ENCODE measurements at regions not wholly inside any gene's neighbourhood (a gene's known extent, or its start where the extent isn't known, plus 50 kb on each side); places are given as distances from the start of the nearest gene placed in this dataset.

DNA sequence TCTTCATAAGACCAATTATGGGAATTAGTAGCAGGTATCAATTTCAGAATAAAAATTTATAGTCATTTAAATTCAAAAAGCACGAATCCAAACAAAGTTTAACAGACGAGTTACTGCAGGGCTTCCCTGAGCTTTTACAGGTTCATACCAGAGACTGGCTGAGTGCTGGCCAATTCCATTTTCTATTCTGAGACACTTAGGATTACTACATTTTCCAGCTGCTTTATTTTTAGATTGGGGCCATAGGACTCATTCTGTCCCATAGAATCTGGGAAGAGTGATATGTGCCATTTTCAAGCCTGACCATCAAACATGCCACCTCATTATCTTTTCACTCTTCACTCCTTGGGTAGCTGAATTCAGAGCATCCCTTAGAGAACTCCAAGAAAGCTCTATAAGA, 410.7 kb downstream of the DNAH5 start:
- TF ChIP-seq, protein P1, sequence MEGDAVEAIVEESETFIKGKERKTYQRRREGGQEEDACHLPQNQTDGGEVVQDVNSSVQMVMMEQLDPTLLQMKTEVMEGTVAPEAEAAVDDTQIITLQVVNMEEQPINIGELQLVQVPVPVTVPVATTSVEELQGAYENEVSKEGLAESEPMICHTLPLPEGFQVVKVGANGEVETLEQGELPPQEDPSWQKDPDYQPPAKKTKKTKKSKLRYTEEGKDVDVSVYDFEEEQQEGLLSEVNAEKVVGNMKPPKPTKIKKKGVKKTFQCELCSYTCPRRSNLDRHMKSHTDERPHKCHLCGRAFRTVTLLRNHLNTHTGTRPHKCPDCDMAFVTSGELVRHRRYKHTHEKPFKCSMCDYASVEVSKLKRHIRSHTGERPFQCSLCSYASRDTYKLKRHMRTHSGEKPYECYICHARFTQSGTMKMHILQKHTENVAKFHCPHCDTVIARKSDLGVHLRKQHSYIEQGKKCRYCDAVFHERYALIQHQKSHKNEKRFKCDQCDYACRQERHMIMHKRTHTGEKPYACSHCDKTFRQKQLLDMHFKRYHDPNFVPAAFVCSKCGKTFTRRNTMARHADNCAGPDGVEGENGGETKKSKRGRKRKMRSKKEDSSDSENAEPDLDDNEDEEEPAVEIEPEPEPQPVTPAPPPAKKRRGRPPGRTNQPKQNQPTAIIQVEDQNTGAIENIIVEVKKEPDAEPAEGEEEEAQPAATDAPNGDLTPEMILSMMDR (IDR thresholded peaks at IDR 0.05) = no peak
- no peak for TF ChIP-seq POLR2A (IDR thresholded peaks at IDR 0.05)

All from breast epithelium (tissue), 3 donors.